OCI-LY1 (cell line): ENCODE measurements at regions not wholly inside any gene's neighbourhood (a gene's known extent, or its start where the extent isn't known, plus 50 kb on each side); places are given as distances from the start of the nearest gene placed in this dataset.

Experiments used
- H2AFZ ChIP-seq: fragments of 200-600 bp; sonication (generic), shearing (Covaris generic); 2 replicates; pipeline ENCODE4 v1.6.0; 2014; ENCODE audit warnings: antibody characterized with exemption, mild to moderate bottlenecking, low read length
- H3F3A ChIP-seq: fragments of 200-600 bp; sonication (generic), shearing (Covaris generic); 2 replicates; pipeline ENCODE4 v1.6.0; 2014; ENCODE audit warnings: mild to moderate bottlenecking, antibody characterized with exemption, low read length, moderate library complexity; ENCODE audit not compliant: insufficient read depth
- H3K27ac ChIP-seq: fragments of 200-600 bp; sonication (generic); 2 replicates; pipeline ENCODE4 v1.5.1; 2014; ENCODE audit warnings: low read length, mixed run types, mild to moderate bottlenecking, low read depth; ENCODE audit not compliant: poor library complexity, severe bottlenecking
- H3K27me3 ChIP-seq: fragments of 200-600 bp; sonication (generic); 2 replicates; pipeline ENCODE4 v1.6.0; 2014; ENCODE audit warnings: antibody characterized with exemption, mild to moderate bottlenecking, low read length, moderate library complexity; ENCODE audit not compliant: insufficient read depth
- H3K36me3 ChIP-seq: fragments of 200-600 bp; sonication (generic); 2 replicates; pipeline ENCODE4 v1.6.1; 2014; ENCODE audit warnings: mild to moderate bottlenecking, antibody characterized with exemption, low read length, moderate library complexity, mixed read lengths; ENCODE audit not compliant: insufficient read depth
- H3K4me1 ChIP-seq: fragments of 200-600 bp; sonication (generic); 2 replicates; pipeline ENCODE4 v1.5.1; 2014; ENCODE audit warnings: mild to moderate bottlenecking, low read length, moderate library complexity; ENCODE audit not compliant: insufficient read depth, severe bottlenecking
- H3K4me2 ChIP-seq: fragments of 200-600 bp; sonication (generic), shearing (Covaris generic); 2 replicates; pipeline ENCODE4 v1.6.1; 2014; ENCODE audit warnings: low read length
- H3K4me3 ChIP-seq: fragments of 200-600 bp; sonication (generic); 2 replicates; pipeline ENCODE4 v1.5.1; 2014; ENCODE audit warnings: low read length, low read depth, mild to moderate bottlenecking, mixed read lengths; ENCODE audit not compliant: poor library complexity, severe bottlenecking
- H3K79me2 ChIP-seq: fragments of 200-600 bp; shearing (Covaris generic); 2 replicates; pipeline ENCODE4 v1.6.1; 2016; ENCODE audit warnings: mixed run types, low read length, mixed read lengths; ENCODE audit not compliant: insufficient read depth
- H3K9ac ChIP-seq: fragments of 200-600 bp; sonication (generic), shearing (Covaris generic); 2 replicates; pipeline ENCODE4 v1.6.1; 2014; ENCODE audit warnings: mild to moderate bottlenecking, low read length, mixed read lengths
- H3K9me2 ChIP-seq: fragments of 200-600 bp; sonication (generic), shearing (Covaris generic); 2 replicates; pipeline ENCODE4 v1.6.1; 2014; ENCODE audit warnings: low read depth, mild to moderate bottlenecking, low read length, mixed read lengths
- H3K9me3 ChIP-seq: fragments of 200-600 bp; shearing (Covaris generic); 2 replicates; pipeline ENCODE4 v1.6.1; 2014; ENCODE audit warnings: low read length, mixed read lengths
- H4K20me1 ChIP-seq: fragments of 200-600 bp; sonication (generic), shearing (Covaris generic); 2 replicates; pipeline ENCODE4 v1.6.0; 2016; ENCODE audit warnings: mild to moderate bottlenecking, low read length; ENCODE audit not compliant: insufficient read depth
- EZH2 ChIP-seq: fragments of 200-600 bp; sonication (generic), shearing (Covaris generic); IDR thresholded peaks from 2 replicates; pipeline ENCODE4 v1.8.0; 2017; ENCODE audit warnings: borderline replicate concordance, mixed run types, mild to moderate bottlenecking, antibody characterized with exemption, low read length, moderate library complexity, mixed read lengths
- TF ChIP-seq, protein P1 (sequence below): fragments of 200-600 bp; sonication (generic), shearing (Covaris generic); IDR thresholded peaks from 2 replicates; pipeline ENCODE4 v1.5.1; 2017; ENCODE audit warnings: mild to moderate bottlenecking, antibody characterized with exemption, low read length, moderate library complexity, mixed read lengths

DNA sequence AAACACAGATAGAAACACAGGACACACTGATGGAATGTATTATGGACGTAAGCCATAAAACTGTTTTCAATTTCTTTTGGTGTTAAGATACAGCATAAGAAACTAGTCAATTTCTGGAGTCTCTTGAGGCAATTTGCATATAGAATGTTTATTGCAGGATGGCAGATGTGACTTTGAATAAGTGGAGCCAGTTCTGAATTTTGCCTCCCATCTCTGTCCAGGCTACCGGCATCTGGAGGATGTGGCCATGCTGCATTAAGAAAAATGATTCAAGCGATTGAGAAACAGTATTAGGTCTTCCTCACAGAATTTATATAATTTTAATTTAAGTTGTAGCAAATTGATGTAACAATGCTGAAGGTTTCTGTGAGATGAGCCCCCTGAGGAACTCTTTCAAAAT, 81.5 kb downstream of the CHST2 start:
- Histone ChIP-seq H2AFZ (no peak overlapping the region), H4K20me1 (no peaks in the 10 kb centered on the region), H3K9ac (no peak overlapping the region), H3F3A (no peaks in the 10 kb centered on the region), H3K27ac (no peak overlapping the region), H3K36me3 (no peaks in the 10 kb centered on the region), H3K4me3 (no peak overlapping the region), H3K27me3 (no peaks in the 10 kb centered on the region), H3K9me3 (no peaks in the 10 kb centered on the region), H3K79me2 (no peaks in the 10 kb centered on the region), H3K4me1 (no peaks in the 10 kb centered on the region), H3K4me2 (no peak overlapping the region), H3K9me2 (no peaks in the 10 kb centered on the region)
- no peak for TF ChIP-seq EZH2
- TF ChIP-seq, protein P1, sequence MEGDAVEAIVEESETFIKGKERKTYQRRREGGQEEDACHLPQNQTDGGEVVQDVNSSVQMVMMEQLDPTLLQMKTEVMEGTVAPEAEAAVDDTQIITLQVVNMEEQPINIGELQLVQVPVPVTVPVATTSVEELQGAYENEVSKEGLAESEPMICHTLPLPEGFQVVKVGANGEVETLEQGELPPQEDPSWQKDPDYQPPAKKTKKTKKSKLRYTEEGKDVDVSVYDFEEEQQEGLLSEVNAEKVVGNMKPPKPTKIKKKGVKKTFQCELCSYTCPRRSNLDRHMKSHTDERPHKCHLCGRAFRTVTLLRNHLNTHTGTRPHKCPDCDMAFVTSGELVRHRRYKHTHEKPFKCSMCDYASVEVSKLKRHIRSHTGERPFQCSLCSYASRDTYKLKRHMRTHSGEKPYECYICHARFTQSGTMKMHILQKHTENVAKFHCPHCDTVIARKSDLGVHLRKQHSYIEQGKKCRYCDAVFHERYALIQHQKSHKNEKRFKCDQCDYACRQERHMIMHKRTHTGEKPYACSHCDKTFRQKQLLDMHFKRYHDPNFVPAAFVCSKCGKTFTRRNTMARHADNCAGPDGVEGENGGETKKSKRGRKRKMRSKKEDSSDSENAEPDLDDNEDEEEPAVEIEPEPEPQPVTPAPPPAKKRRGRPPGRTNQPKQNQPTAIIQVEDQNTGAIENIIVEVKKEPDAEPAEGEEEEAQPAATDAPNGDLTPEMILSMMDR = no peak

- Histone ChIP-seq H2AFZ (no peak overlapping the region), H3K4me2 (no peak overlapping the region)
- TF ChIP-seq EZH2 = no peak
- TF ChIP-seq, protein P1 = no peak
Measured at GRCh38 chr3:143201870-143202752, 82.5 kb downstream of the CHST2 start.

DNA sequence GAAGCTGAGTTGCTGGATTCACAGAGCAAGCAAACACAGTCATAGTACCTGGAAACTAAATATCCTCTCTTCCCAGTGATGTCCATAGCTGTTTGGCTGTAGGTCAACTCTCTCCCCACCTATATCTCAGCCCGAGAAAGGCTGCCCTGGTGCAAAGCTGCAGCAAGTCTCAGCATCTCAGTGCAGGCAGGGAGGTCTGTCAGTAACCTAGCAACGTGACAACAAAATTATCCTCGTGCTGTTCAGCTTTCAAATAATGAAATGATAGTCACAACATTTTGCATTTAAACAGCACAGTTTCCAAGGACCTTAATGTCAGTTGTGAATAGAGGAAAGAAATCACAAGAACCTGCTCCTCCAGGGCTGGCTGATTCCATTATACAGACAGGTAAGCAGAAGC, 83.6 kb downstream of the CHST2 start:
- Histone ChIP-seq H3K27me3 (no peaks in the 10 kb centered on the region), H3F3A (no peaks in the 10 kb centered on the region), H3K79me2 (no peaks in the 10 kb centered on the region), H3K9me2 (no peaks in the 10 kb centered on the region), H3K4me3 (no peak overlapping the region), H3K9ac (no peak overlapping the region), H2AFZ (no peak overlapping the region), H3K4me2 (no peak overlapping the region), H3K4me1 (peaks cover 11% of the 10 kb centered on the region), H3K9me3 (no peaks in the 10 kb centered on the region), H3K27ac (no peak overlapping the region), H3K36me3 (no peaks in the 10 kb centered on the region), H4K20me1 (no peaks in the 10 kb centered on the region)
- TF ChIP-seq, protein P1 = no peak
- TF ChIP-seq EZH2 = no peak

More at GRCh38 chr3:143201870-143202752, 82.5 kb downstream of the CHST2 start:
- no peaks in the 10 kb centered on the region for H3K27me3 ChIP-seq
- H3K9ac ChIP-seq = no peak overlapping the region
- peaks cover 4% of the 10 kb centered on the region for H3K4me1 ChIP-seq
- H3K9me2 ChIP-seq = no peaks in the 10 kb centered on the region
- no peaks in the 10 kb centered on the region for H3K79me2 ChIP-seq
- no peak overlapping the region for H3K4me3 ChIP-seq
- H4K20me1 ChIP-seq = no peaks in the 10 kb centered on the region
- H3K36me3 ChIP-seq = no peaks in the 10 kb centered on the region
- no peaks in the 10 kb centered on the region for H3K9me3 ChIP-seq
- no peaks in the 10 kb centered on the region for H3F3A ChIP-seq
- no peak overlapping the region for H3K27ac ChIP-seq
